ENCODE measurements at regions not wholly inside any gene's neighbourhood (a gene's known extent, or its start where the extent isn't known, plus 50 kb on each side); places are given as distances from the start of the nearest gene placed in this dataset.

DNA sequence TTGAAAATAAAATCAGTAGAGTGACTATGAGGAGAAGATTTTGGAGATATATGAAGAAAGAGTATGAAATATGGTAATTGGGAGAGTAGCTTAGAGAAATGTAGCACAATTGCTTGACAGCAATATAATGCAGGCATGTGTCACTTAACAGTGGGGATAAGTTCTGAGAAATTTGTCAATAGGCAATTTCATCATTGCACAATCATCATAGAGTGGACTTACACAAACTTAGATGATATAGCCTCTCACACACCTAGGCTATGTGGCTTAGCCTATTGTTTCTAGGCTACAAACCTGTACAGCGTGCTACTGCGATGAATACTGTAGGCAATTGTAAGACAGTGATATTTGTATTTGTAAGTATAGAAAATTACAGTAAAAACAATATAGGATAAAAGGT is 573.6 kb downstream of the JRKL start:
- Histone ChIP-seq H3K4me1 (ENCODE audit: insufficient read depth, low read length, severe bottlenecking) (no peaks in the 10 kb centered on the region), H2AFZ (ENCODE audit: low read length) (no peak overlapping the region), H3K36me3 (ENCODE audit: insufficient read depth, low read length) (no peaks in the 10 kb centered on the region), H3F3A (ENCODE audit: insufficient read depth, low read length) (no peaks in the 10 kb centered on the region), H3K27me3 (ENCODE audit: insufficient read depth, low read length) (no peaks in the 10 kb centered on the region), H3K9ac (ENCODE audit: low read length) (no peak overlapping the region), H4K20me1 (ENCODE audit: insufficient read depth, low read length) (no peaks in the 10 kb centered on the region), H3K9me3 (ENCODE audit: low read length) (no peaks in the 10 kb centered on the region), H3K9me2 (ENCODE audit: low read depth, low read length) (no peaks in the 10 kb centered on the region), H3K79me2 (ENCODE audit: insufficient read depth, low read length) (no peaks in the 10 kb centered on the region), H3K4me3 (ENCODE audit: low read depth, low read length, poor library complexity, severe bottlenecking) (no peak overlapping the region), H3K4me2 (ENCODE audit: low read length) (no peak overlapping the region), H3K27ac (ENCODE audit: low read depth, low read length, poor library complexity, severe bottlenecking) (no peak overlapping the region)
- TF ChIP-seq, protein P1, sequence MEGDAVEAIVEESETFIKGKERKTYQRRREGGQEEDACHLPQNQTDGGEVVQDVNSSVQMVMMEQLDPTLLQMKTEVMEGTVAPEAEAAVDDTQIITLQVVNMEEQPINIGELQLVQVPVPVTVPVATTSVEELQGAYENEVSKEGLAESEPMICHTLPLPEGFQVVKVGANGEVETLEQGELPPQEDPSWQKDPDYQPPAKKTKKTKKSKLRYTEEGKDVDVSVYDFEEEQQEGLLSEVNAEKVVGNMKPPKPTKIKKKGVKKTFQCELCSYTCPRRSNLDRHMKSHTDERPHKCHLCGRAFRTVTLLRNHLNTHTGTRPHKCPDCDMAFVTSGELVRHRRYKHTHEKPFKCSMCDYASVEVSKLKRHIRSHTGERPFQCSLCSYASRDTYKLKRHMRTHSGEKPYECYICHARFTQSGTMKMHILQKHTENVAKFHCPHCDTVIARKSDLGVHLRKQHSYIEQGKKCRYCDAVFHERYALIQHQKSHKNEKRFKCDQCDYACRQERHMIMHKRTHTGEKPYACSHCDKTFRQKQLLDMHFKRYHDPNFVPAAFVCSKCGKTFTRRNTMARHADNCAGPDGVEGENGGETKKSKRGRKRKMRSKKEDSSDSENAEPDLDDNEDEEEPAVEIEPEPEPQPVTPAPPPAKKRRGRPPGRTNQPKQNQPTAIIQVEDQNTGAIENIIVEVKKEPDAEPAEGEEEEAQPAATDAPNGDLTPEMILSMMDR (IDR thresholded peaks at IDR 0.05; ENCODE audit: low read length): no peak

DNA sequence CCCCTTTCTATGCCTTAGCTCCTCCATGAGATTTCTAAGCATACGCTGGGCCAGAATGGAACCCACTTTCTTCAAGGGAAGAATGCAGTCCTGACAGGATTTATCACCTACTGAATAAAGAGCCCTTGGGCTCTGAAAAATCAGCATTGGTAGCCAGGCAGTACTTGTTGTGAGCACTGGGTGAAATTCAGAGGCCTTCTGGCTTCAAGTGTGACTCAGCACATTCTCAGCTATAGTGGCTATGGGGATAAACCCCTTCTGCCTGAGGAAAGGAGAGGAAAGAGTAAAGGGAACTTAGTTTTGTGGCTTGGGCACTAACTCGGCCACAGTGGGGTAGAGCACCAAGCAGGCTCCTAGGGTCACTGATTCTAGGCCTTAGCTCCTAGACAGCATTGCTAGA is 574.8 kb downstream of the JRKL start:
- no peak for TF ChIP-seq EZH2 (IDR thresholded peaks at IDR 0.05; ENCODE audit: borderline replicate concordance, low read length)
- TF ChIP-seq, protein P1 (IDR thresholded peaks at IDR 0.05; ENCODE audit: low read length): no peak

DNA sequence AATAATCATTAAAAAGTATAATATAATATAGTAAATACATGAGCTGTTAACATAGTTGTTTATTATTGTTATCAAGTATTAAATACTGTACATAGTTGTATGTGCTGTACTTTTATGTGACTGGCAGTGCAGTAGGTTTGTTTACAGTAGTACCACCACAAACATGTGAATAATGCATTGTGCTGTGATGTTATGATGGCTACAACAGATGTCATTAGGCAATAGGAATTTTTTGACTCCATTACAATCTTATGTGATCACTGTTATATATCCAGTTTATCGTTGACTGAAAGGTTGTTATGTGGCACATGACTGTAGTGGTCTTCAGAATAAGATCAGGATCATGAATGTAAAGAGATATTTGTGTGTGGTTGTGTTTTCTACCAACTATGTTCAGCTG is 577.8 kb downstream of the JRKL start:
- Histone ChIP-seq H3K79me2 (ENCODE audit: insufficient read depth, low read length) (no peaks in the 10 kb centered on the region), H3K27me3 (ENCODE audit: insufficient read depth, low read length) (no peaks in the 10 kb centered on the region), H3K9me2 (ENCODE audit: low read depth, low read length) (no peaks in the 10 kb centered on the region), H3F3A (ENCODE audit: insufficient read depth, low read length) (no peaks in the 10 kb centered on the region), H3K9me3 (ENCODE audit: low read length) (no peaks in the 10 kb centered on the region), H3K4me3 (ENCODE audit: low read depth, low read length, poor library complexity, severe bottlenecking) (no peak overlapping the region), H2AFZ (ENCODE audit: low read length) (no peak overlapping the region), H3K4me2 (ENCODE audit: low read length) (no peak overlapping the region), H3K27ac (ENCODE audit: low read depth, low read length, poor library complexity, severe bottlenecking) (no peak overlapping the region), H3K36me3 (ENCODE audit: insufficient read depth, low read length) (no peaks in the 10 kb centered on the region), H3K9ac (ENCODE audit: low read length) (no peak overlapping the region), H4K20me1 (ENCODE audit: insufficient read depth, low read length) (no peaks in the 10 kb centered on the region), H3K4me1 (ENCODE audit: insufficient read depth, low read length, severe bottlenecking) (no peaks in the 10 kb centered on the region)
- TF ChIP-seq EZH2 (IDR thresholded peaks at IDR 0.05; ENCODE audit: borderline replicate concordance, low read length): no peak
- TF ChIP-seq, protein P1 (IDR thresholded peaks at IDR 0.05; ENCODE audit: low read length): no peak

More for the DNA sequence above, 574.8 kb downstream of the JRKL start:
- Histone ChIP-seq H2AFZ (ENCODE audit: low read length) (no peak overlapping the region), H3F3A (ENCODE audit: insufficient read depth, low read length) (no peaks in the 10 kb centered on the region), H3K36me3 (ENCODE audit: insufficient read depth, low read length) (no peaks in the 10 kb centered on the region), H3K27ac (ENCODE audit: low read depth, low read length, poor library complexity, severe bottlenecking) (no peak overlapping the region), H3K9ac (ENCODE audit: low read length) (no peak overlapping the region), H3K4me2 (ENCODE audit: low read length) (no peak overlapping the region), H4K20me1 (ENCODE audit: insufficient read depth, low read length) (no peaks in the 10 kb centered on the region), H3K4me1 (ENCODE audit: insufficient read depth, low read length, severe bottlenecking) (no peaks in the 10 kb centered on the region), H3K9me3 (ENCODE audit: low read length) (no peaks in the 10 kb centered on the region), H3K27me3 (ENCODE audit: insufficient read depth, low read length) (no peaks in the 10 kb centered on the region), H3K4me3 (ENCODE audit: low read depth, low read length, poor library complexity, severe bottlenecking) (no peak overlapping the region), H3K79me2 (ENCODE audit: insufficient read depth, low read length) (no peaks in the 10 kb centered on the region), H3K9me2 (ENCODE audit: low read depth, low read length) (no peaks in the 10 kb centered on the region)
